ENCODE measurements at regions not wholly inside any gene's neighbourhood (a gene's known extent, or its start where the extent isn't known, plus 50 kb on each side); places are given as distances from the start of the nearest gene placed in this dataset.

GRCh38 chr12:107998863-107999262, 130.2 kb upstream of the WSCD2 start:
- no peaks in the 10 kb centered on the region for H3K27me3 ChIP-seq (ENCODE audit: insufficient read depth, low read depth)
- no peak overlapping the region for H2AFZ ChIP-seq (ENCODE audit: low read depth)
- H3K4me3 ChIP-seq (IDR thresholded peaks at IDR 0.05; ENCODE audit: insufficient read depth, low read depth, low read length): no peak overlapping the region
- no peaks in the 10 kb centered on the region for H3K4me1 ChIP-seq (ENCODE audit: low read depth, poor library complexity, severe bottlenecking)
- H3K4me2 ChIP-seq: no peak overlapping the region
- no peaks in the 10 kb centered on the region for H3K79me2 ChIP-seq (ENCODE audit: insufficient read depth, low read depth)
- H4K20me1 ChIP-seq (ENCODE audit: insufficient read depth): no peaks in the 10 kb centered on the region
- no peak overlapping the region for H3K27ac ChIP-seq
- TF ChIP-seq CTCF (conservative IDR thresholded peaks at IDR 0.05; ENCODE audit: low read depth, low read length): no peak
- H3K9ac ChIP-seq: no peak overlapping the region
- no peaks in the 10 kb centered on the region for H3K36me3 ChIP-seq (ENCODE audit: insufficient read depth)

GRCh38 chr12:108000111-108000510, 129.0 kb upstream of the WSCD2 start:
- Histone ChIP-seq H3K9ac (no peak overlapping the region), H3K36me3 (ENCODE audit: insufficient read depth) (no peaks in the 10 kb centered on the region), H3K27ac (no peak overlapping the region), H3K79me2 (ENCODE audit: insufficient read depth, low read depth) (no peaks in the 10 kb centered on the region), H3K4me3 (IDR thresholded peaks at IDR 0.05; ENCODE audit: insufficient read depth, low read depth, low read length) (no peak overlapping the region), H3K27me3 (ENCODE audit: insufficient read depth, low read depth) (no peaks in the 10 kb centered on the region), H2AFZ (ENCODE audit: low read depth) (no peak overlapping the region), H4K20me1 (ENCODE audit: insufficient read depth) (no peaks in the 10 kb centered on the region), H3K4me1 (ENCODE audit: low read depth, poor library complexity, severe bottlenecking) (no peaks in the 10 kb centered on the region), H3K4me2 (no peak overlapping the region)
- no peak for TF ChIP-seq CTCF (conservative IDR thresholded peaks at IDR 0.05; ENCODE audit: low read depth, low read length)

GRCh38 chr12:108004319-108004718, 124.8 kb upstream of the WSCD2 start:
- Histone ChIP-seq H4K20me1 (ENCODE audit: insufficient read depth) (no peaks in the 10 kb centered on the region), H3K4me2 (no peak overlapping the region), H3K36me3 (ENCODE audit: insufficient read depth) (no peaks in the 10 kb centered on the region), H2AFZ (ENCODE audit: low read depth) (no peak overlapping the region), H3K79me2 (ENCODE audit: insufficient read depth, low read depth) (no peaks in the 10 kb centered on the region), H3K4me3 (IDR thresholded peaks at IDR 0.05; ENCODE audit: insufficient read depth, low read depth, low read length) (no peak overlapping the region), H3K27me3 (ENCODE audit: insufficient read depth, low read depth) (no peaks in the 10 kb centered on the region), H3K9ac (no peak overlapping the region), H3K27ac (no peak overlapping the region), H3K4me1 (ENCODE audit: low read depth, poor library complexity, severe bottlenecking) (no peaks in the 10 kb centered on the region)
- TF ChIP-seq CTCF (conservative IDR thresholded peaks at IDR 0.05; ENCODE audit: low read depth, low read length): no peak

- no peaks in the 10 kb centered on the region for H3K27me3 ChIP-seq (ENCODE audit: insufficient read depth, low read depth)
- H3K4me2 ChIP-seq: no peak overlapping the region
- no peak overlapping the region for H3K9ac ChIP-seq
- no peaks in the 10 kb centered on the region for H3K79me2 ChIP-seq (ENCODE audit: insufficient read depth, low read depth)
- no peaks in the 10 kb centered on the region for H4K20me1 ChIP-seq (ENCODE audit: insufficient read depth)
- H3K27ac ChIP-seq: no peak overlapping the region
- TF ChIP-seq CTCF (conservative IDR thresholded peaks at IDR 0.05; ENCODE audit: low read depth, low read length): no peak
- no peak overlapping the region for H3K4me3 ChIP-seq (IDR thresholded peaks at IDR 0.05; ENCODE audit: insufficient read depth, low read depth, low read length)
- H2AFZ ChIP-seq (ENCODE audit: low read depth): no peak overlapping the region
- H3K36me3 ChIP-seq (ENCODE audit: insufficient read depth): no peaks in the 10 kb centered on the region
- no peaks in the 10 kb centered on the region for H3K4me1 ChIP-seq (ENCODE audit: low read depth, poor library complexity, severe bottlenecking)
Observed at GRCh38 chr12:108008163-108008905, 120.8 kb upstream of the WSCD2 start.

All from KMS-11 (cell line).